OCI-LY7 (cell line): ENCODE measurements at regions not wholly inside any gene's neighbourhood (a gene's known extent, or its start where the extent isn't known, plus 50 kb on each side); places are given as distances from the start of the nearest gene placed in this dataset.

ENCODE experiments used
- BruUV-seq: library from RNA; stranded (reverse); fragments of 400-500 nt; replicated peaks from 2 replicates; lab custom pipeline; 2021; lab: Mats Ljungman, UMichigan
- CTCF ChIA-PET: fragments of 300-600 bp; sonication (Branson Sonifier 250); formaldehyde crosslinking; loops from one replicate; lab custom pipeline; 2022; ENCODE audit warnings: antibody characterized with exemption; ENCODE audit not compliant: unreplicated experiment; lab: Charles Lee
- POLR2A ChIA-PET: fragments of 300-600 bp; sonication (Branson Sonifier 250); formaldehyde crosslinking; loops from one replicate; lab custom pipeline; 2022; ENCODE audit warnings: antibody characterized with exemption; lab: Charles Lee
- DNase-seq: peaks from one replicate; pipeline ENCODE4 v3.0.0-alpha.2; 2015; ENCODE audit warnings: low spot score
- H2AFZ ChIP-seq: fragments of 200-600 bp; sonication (generic), shearing (Covaris generic); 2 replicates; pipeline ENCODE4 v1.6.1; 2014; ENCODE audit warnings: mild to moderate bottlenecking, antibody characterized with exemption, low read length, moderate library complexity
- H3K27ac ChIP-seq: fragments of 200-600 bp; sonication (generic); 2 replicates; pipeline ENCODE4 v1.5.1; 2014; ENCODE audit warnings: mixed run types, low read depth, mild to moderate bottlenecking, moderate library complexity, low read length, inconsistent platforms; ENCODE audit not compliant: poor library complexity, severe bottlenecking
- H3K36me3 ChIP-seq: fragments of 200-600 bp; sonication (generic); 2 replicates; pipeline ENCODE4 v1.6.1; 2014; ENCODE audit warnings: mild to moderate bottlenecking, antibody characterized with exemption, low read length, moderate library complexity, mixed read lengths; ENCODE audit not compliant: insufficient read depth
- H3K4me1 ChIP-seq: fragments of 200-600 bp; sonication (generic); 2 replicates; pipeline ENCODE4 v1.5.1; 2014; ENCODE audit warnings: mild to moderate bottlenecking, low read length; ENCODE audit not compliant: insufficient read depth, poor library complexity, severe bottlenecking
- H3K4me2 ChIP-seq: fragments of 200-600 bp; sonication (generic); 2 replicates; pipeline ENCODE4 v1.6.1; 2014; ENCODE audit warnings: mild to moderate bottlenecking, low read length
- H3K4me3 ChIP-seq: fragments of 200-600 bp; sonication (generic); 2 replicates; pipeline ENCODE4 v1.5.1; 2014; ENCODE audit warnings: mild to moderate bottlenecking, low read depth, low read length; ENCODE audit not compliant: poor library complexity, severe bottlenecking
- H3K79me2 ChIP-seq: fragments of 200-600 bp; sonication (generic); 2 replicates; pipeline ENCODE4 v1.6.1; 2016; ENCODE audit warnings: low read depth, mild to moderate bottlenecking, low read length, moderate library complexity, mixed read lengths; ENCODE audit not compliant: insufficient read depth
- H3K9me2 ChIP-seq: fragments of 200-600 bp; sonication (generic); 2 replicates; pipeline ENCODE4 v1.6.1; 2016; ENCODE audit warnings: mild to moderate bottlenecking, low read length, mixed read lengths; ENCODE audit not compliant: insufficient read depth
- H3K9me3 ChIP-seq: fragments of 200-600 bp; sonication (generic); 2 replicates; pipeline ENCODE4 v1.6.1; 2014; ENCODE audit warnings: mild to moderate bottlenecking, mixed run types, low read length, mixed read lengths
- H4K20me1 ChIP-seq: fragments of 200-600 bp; sonication (generic); 2 replicates; pipeline ENCODE4 v1.6.1; 2014; ENCODE audit warnings: mild to moderate bottlenecking, antibody characterized with exemption, low read length, moderate library complexity, mixed read lengths; ENCODE audit not compliant: insufficient read depth
- EZH2phosphoT487 ChIP-seq: fragments of 200-600 bp; sonication (generic); IDR thresholded peaks from 2 replicates; pipeline ENCODE4 v1.6.1; 2018; ENCODE audit warnings: low read depth, borderline replicate concordance, mild to moderate bottlenecking, mixed run types, antibody characterized with exemption, low read length, moderate library complexity, mixed read lengths
- intact Hi-C: fragments of 100-400 bp; cut with micrococcal nuclease; formaldehyde crosslinking; loops from one replicate; pipeline ENCODE4 v1.10.0; 2022; ENCODE audit not compliant: unreplicated experiment
- TF ChIP-seq, protein P1 (sequence below): fragments of 200-600 bp; sonication (generic); conservative IDR thresholded peaks from 2 replicates; pipeline ENCODE4 v1.5.1; 2014; ENCODE audit warnings: mild to moderate bottlenecking, antibody characterized with exemption, low read length, moderate library complexity, mixed read lengths

DNA sequence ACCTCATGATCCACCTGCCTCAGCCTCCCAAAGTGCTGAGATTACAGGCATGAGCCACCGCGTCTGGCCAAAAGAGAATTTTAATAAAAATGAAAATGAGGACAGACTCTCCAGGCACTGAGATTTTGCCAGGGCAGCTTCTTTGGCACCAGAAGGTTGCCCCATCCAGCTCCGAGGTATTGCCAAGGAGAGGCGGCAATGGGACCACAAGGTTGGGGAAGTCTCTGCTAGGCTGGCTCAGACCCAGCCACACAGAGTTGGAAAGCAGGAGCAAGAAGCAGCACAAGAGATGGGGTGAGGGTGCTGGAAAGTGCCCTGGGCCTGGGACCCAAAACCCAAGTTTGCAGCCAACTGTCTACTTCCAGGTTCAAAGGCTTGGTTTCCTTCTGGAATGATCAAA is 200.9 kb downstream of the HHIPL2 start:
- intact Hi-C loops: no loop called here
- Histone ChIP-seq H3K27ac (no peak overlapping the region), H3K9me3 (no peaks in the 10 kb centered on the region), H2AFZ (no peak overlapping the region), H4K20me1 (no peaks in the 10 kb centered on the region), H3K4me3 (no peak overlapping the region), H3K4me1 (no peaks in the 10 kb centered on the region), H3K4me2 (no peak overlapping the region), H3K36me3 (no peaks in the 10 kb centered on the region), H3K79me2 (no peaks in the 10 kb centered on the region), H3K9me2 (no peaks in the 10 kb centered on the region)
- BruUV-seq: no TSS peak
- no peak for DNase-seq
- POLR2A ChIA-PET: no interaction called here
- CTCF ChIA-PET: no interaction called here
- TF ChIP-seq, protein P1, sequence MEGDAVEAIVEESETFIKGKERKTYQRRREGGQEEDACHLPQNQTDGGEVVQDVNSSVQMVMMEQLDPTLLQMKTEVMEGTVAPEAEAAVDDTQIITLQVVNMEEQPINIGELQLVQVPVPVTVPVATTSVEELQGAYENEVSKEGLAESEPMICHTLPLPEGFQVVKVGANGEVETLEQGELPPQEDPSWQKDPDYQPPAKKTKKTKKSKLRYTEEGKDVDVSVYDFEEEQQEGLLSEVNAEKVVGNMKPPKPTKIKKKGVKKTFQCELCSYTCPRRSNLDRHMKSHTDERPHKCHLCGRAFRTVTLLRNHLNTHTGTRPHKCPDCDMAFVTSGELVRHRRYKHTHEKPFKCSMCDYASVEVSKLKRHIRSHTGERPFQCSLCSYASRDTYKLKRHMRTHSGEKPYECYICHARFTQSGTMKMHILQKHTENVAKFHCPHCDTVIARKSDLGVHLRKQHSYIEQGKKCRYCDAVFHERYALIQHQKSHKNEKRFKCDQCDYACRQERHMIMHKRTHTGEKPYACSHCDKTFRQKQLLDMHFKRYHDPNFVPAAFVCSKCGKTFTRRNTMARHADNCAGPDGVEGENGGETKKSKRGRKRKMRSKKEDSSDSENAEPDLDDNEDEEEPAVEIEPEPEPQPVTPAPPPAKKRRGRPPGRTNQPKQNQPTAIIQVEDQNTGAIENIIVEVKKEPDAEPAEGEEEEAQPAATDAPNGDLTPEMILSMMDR: no peak
- no peak for TF ChIP-seq EZH2phosphoT487

DNA sequence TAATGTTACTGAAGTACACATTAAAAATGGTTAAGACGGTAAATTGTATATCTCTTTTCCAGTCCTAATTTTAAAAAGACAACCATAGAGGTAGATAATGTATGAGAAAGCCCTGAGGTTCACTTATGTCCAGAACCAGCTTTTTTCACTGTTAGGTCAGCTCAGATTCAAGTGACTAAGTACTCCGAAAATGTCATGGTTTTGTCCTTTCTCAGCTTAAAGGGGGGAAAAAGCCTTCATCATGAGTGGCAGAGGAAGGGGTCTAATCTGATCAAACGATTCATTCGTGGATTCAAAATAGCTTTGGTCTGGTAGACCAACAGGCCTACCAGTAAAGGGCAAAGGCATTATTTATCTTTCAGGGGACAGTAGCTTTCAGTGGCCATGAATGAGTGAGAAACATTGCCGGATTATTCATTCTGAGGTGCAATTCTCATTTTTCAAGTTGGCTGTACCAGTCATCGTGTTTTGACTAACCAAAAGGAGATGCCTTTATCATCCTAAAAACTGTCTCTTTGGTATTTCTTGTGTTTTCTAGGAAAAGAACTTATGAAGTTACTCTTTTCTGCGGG is 208.4 kb downstream of the HHIPL2 start:
- H3K27ac ChIP-seq: no peak overlapping the region
- intact Hi-C loops: no loop called here
- no peaks in the 10 kb centered on the region for H3K9me2 ChIP-seq
- no peak overlapping the region for H3K4me3 ChIP-seq
- TF ChIP-seq EZH2phosphoT487: no peak
- TF ChIP-seq, protein P1: no peak
- no peaks in the 10 kb centered on the region for H3K36me3 ChIP-seq
- POLR2A ChIA-PET: no interaction called here
- H3K9me3 ChIP-seq: no peaks in the 10 kb centered on the region
- DNase-seq: no peak
- CTCF ChIA-PET: no interaction called here
- no TSS peak for BruUV-seq
- H3K4me1 ChIP-seq: no peaks in the 10 kb centered on the region
- H3K4me2 ChIP-seq: no peak overlapping the region
- no peaks in the 10 kb centered on the region for H3K79me2 ChIP-seq
- no peaks in the 10 kb centered on the region for H4K20me1 ChIP-seq
- H2AFZ ChIP-seq: no peak overlapping the region

DNA sequence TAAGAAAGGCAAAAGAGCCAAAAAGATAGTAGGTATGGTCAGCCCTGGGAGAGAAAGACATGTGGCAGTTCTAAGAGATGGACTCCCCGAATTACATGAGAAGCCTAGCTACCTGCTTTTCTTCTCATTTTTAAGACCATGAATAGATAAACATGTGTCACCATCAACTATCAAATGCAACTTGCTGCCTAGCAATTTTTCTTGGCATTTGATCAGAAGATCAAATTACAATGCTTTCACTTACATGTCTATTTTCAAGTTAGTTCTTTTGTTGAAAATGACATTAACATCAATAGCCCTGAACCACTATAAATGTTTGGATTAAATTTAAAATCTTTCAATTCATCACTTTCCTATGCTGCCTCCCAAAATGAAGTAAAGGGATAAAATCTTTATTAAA is 212.3 kb downstream of the HHIPL2 start:
- Histone ChIP-seq H3K4me3 (no peak overlapping the region), H3K27ac (no peak overlapping the region), H4K20me1 (no peaks in the 10 kb centered on the region), H3K9me3 (no peaks in the 10 kb centered on the region), H3K36me3 (no peaks in the 10 kb centered on the region), H3K4me2 (no peak overlapping the region), H3K79me2 (no peaks in the 10 kb centered on the region), H3K4me1 (no peaks in the 10 kb centered on the region), H2AFZ (no peak overlapping the region), H3K9me2 (no peaks in the 10 kb centered on the region)
- BruUV-seq: no TSS peak
- ChIA-PET POLR2A (interaction anchor here (0.6 kb wide), 1 partner anchor 12 kb away, joined by 3 read pairs; no protein-coding TSS in a partner anchor), CTCF (no interaction called here)
- intact Hi-C loops: no loop called here
- no peak for DNase-seq
- TF ChIP-seq, protein P1: no peak
- no peak for TF ChIP-seq EZH2phosphoT487
